NCI-H1694 treated with DMSO at 0.1 percent for 48 hours (cell line): ENCODE measurements at regions not wholly inside any gene's neighbourhood (a gene's known extent, or its start where the extent isn't known, plus 50 kb on each side); places are given as distances from the start of the nearest gene placed in this dataset.

Experiments used
- DNase-seq: peaks from one replicate; lab custom pipeline; 2025; lab: John Stamatoyannopoulos, UW

DNA sequence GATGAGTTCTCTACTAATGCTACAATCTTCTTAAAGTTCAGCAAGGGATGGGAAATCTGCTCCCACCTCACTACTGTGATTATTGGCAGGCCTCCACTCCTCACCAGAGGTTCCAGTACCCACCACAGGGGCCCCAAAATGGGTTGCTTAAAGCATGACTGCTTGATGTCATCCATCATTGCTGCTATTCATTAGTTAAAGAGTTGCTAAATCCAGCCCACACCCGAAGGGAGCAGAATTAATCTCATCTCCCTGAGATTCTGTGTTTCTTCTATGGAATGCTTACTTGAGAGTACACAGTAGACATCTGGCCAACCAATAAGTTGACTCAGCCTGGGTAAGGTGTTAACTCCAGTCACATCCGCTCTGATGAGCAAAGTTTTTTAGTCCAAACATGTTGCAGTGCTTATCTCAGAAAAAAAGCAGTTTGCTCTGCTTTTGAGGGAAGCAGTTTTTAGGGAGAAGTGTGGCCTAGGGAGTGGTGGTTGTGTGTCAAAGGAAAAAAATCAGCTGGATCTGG, 690.2 kb upstream of the POU3F3 start:
- no peak for DNase-seq

DNA sequence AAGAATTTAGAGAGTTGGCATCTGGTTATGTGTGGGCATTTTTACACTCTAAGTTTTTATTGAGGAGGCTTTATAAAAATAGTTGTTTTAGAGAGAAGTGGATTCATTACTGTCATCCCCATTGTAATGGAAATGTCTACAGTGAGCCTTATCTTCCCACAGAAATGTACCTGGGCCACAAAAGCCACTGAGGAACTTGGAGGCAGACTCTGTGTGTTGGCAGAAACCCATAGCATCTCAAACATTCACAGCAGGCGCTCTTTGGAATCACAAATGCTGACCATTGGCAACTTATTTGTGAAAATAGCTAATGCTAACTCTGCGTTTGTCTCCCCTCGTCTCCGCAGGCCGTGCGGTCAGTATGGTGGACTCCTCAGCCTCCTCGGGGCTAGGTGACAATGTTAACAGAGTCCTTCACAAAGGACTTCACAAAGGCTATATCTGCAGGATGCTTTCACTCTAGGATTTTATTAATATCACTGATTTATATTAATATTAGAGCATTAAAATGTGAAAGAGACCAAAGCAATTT, 689.1 kb upstream of the POU3F3 start:
- no peak for DNase-seq

DNA sequence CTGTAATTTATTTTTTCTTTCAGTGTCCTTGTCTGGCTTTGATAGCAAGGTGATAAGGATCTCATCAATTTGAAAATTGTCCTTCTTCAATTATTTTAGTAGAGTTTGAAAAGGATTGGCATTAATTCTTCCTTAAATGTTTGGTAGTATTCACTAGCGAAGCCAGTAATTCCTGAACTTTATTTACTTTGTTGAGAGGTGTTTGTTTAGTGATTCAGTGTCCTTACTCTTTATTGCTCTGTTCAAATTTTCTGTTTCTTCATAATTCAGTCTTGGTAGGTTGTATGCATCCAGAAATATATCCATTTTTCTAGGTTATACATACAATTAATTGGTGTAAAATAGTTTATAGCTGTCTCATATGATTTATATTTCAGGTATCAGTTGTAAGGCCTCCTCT, 676.7 kb upstream of the POU3F3 start:
- DNase-seq: no peak

DNA sequence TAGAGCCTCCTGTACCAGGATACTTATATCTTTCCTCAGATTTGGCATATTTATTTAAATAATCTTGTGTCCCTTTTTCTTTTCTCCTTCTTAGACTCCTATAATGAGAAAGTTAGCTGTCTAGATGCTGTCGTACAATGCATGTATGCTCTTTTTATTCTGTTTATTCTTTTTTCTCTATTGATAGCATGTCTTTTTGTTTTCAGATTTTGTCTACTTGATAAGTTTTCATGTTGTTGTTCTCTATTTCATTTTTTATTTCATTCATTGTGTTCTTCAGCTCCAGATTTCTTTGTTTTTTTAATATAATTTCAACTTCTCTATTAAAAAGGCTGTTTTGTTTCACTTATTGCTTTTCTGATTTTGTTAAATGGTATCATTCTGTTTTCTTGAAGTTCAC, 674.3 kb upstream of the POU3F3 start:
- DNase-seq: no peak

DNA sequence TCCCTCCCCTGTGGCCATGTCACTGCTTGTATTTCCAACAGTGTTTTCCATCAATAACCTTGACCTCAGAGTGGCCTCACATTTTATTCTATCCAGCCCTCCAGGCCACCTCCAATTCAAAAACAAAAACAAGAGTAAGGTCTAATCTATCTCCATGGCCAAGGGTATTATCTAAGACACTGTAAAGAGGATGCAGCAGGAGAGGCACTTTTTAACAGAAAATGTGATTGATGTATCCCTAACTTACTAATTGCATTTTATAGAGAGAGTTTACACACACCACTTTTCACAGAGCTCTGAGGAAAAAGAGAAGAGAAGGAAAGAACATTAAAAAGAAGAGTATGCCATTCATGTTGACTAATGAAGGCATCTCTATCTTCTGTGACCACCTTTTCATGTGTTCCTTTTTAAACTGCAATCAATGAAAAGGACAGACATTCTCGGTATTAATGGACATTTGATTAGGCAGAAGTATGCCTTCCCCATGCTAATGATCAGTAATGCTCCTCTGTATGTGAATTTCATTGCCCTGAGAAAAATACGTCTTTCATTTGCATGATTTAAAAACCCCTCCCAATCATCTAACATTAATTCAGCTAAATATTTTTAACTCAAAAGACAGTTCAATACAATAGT, 653.3 kb upstream of the POU3F3 start:
- DNase-seq: no peak

DNA sequence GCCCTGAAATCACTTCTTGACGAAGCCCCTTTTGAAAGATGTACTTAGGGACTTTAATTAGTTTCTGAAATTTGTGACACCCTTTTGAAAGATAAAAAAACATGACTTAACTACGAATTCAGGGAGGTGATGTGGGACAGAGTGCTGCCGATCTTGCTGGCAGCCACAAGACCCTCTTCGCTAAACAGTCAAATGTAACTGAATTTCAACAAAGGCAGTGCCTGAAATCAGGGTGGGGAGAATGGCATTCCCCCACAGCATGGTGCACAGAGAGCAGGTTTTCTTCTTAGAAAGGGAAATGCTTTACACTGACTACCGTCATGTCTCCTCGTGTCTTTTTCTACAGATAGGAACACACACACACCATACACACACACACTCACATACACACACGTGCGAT, 640.2 kb upstream of the POU3F3 start:
- no peak for DNase-seq

DNA sequence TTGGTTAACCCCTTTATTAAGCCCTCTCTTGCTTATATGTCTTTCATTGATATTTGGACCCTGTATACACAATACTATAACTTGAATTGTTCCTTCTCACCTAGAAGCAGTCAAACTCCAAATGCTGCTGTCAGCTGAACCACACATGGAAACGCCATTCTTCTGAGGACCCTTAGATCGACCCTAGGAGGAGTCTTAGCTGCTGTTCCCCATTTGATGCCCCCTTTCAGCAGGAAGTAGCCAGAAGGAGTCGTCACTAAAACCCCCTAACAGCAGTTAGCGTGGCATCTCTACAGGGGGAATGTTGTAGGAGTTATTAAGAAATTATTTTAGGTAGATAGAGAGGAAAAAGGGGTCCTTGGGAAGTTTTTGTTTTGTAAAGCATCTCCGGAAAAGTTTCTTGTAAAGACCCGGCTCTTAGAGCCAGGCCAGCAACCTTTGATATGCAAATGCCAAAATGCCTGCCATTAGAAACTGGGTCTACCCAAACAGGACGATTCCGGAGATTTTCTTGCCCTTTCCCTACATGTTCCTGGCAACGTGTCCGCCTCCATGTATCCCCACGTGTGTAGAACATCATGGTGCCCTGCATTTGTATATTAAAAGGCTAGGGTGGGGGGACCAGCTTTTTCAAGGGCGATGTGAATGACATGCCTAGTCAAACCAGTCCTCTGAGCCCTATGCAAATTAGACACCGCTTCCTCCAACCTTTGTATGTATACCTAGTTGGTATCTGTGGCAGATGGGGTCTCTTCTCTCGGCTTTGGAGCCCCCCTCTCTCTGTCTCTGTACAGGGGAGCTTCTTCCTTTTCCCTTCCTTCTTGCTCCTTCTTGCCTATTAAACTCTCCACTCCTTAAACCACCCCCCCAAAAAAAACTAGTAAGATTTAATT, 638.4 kb upstream of the POU3F3 start:
- DNase-seq: no peak

DNA sequence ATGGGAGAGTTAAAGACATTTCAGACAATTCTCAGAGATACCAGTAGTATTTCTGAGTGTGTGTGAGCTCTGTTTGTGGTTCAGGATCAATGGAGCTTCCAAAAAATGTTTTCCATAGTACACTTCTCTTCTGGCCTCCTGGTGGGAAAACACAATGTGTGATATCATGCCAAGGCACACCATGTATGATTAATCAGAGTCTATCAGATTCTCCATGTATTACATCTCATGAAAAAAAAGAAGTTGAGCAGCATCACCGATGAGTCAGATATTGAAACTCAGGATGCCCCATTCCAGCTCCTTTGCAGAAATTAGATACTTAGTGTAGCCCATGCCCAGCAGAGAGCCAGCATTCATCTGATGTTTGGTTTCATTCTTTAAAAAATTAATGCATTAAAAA, 620.3 kb upstream of the POU3F3 start:
- no peak for DNase-seq

DNA sequence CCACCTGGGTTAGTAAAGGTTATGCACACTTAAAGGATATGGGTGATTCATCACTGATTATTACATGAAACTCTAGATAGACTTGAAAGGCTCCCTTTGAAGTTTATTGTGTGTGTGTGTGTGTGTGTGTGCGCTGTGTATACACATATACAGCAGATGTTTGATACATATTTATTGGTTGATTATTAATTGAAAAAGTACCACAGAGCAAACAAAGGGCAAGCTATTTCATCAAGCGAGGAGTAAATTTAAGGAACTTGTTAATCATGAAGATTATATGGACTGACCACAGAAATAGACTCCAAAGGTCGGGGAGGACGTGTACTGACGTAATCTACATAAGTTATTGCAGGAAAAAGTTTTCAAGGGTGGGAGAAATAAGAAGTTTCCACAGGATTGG, 617.4 kb upstream of the POU3F3 start:
- no peak for DNase-seq

DNA sequence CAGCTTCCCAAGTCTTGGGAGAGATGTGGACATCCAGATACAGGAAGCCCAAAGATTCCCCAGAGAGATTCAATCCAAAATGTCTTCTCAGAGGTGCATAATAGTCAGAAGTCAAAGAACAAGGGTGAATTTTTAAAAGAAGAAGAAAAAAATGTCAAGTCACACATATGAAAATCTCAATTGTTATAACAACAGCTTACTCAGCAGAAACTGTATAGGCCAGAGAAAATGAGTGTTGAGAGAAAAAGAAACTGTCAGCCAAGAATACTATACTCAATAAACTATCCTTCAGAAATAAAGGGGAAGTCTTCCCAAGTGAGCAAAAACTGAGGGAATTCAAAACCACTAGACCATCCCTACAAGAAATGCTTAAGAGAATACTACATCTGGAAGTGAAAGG, 612.9 kb upstream of the POU3F3 start:
- no peak for DNase-seq

DNA sequence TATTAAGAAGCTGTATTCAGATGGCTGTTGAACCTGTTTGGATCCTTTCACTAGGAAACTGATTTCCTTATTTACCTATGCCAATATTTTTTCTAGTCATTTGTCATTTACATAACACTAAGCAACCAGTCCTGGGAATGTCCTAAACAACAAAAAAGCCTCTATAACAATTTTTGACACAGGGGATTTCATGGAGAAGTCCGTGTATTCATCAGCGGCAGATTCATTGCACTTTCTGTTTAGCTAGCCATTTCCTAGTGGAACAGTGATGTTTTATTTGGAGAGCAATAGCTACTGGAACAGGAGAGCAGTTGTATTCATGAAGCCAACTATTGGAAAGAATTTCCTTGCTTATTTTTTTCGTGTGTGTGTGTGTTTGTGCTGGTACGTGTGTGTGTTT, 604.3 kb upstream of the POU3F3 start:
- DNase-seq: no peak

DNA sequence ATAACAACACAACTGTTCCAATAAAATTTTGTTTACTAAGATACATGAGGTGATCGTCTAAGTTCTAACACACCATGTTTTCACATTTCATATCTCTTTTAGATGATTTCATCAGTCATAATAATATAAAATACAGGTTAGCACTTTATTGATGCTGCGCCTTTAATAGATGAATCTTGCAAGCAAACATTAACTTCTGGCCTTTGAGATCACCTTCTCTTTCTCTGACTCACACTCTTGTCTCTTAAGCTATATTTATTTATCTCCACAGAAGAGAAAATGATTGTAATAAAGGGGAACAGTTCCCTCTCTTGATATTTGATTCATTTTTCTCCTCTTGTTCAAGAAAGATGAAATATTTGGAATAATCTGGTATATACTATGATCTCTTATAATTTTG, 603.3 kb upstream of the POU3F3 start:
- no peak for DNase-seq

DNA sequence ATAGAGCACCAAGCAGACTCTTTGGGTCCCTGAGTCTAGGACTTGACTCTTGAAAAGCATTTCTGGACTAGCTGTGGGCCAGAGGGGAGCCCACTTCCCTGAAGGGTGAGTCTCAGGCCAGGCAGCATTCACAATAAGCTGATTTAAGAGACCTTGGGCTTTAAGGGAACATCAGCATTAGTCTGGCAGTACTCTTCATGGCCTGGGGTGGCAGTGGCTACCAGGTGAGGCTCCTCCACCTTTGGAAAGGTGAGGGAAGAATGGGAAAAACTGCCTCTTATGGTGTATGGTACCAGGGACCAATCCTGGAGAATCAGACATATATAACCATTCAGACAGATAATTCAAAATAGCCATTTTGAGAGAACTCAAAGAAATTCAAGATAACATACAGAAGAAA, 599.9 kb upstream of the POU3F3 start:
- DNase-seq: no peak

DNA sequence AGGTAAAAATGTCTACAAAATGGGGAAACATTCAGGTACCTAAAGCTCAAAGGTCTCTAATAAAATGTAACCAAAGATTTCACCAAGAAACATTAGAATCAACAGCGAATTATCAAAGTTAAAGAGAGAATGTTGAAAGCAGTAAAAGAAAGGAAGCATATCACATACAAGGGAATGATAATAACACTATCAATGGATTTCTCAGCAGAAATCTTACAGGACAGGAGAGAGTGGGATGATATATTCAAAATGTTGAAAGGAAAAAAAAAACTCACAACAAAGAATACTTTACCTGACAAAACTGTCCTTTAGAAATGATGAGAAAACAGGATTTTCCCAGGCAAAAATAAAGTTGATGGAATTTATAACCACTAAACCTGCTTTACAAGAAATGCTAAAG, 591.2 kb upstream of the POU3F3 start:
- DNase-seq: no peak

DNA sequence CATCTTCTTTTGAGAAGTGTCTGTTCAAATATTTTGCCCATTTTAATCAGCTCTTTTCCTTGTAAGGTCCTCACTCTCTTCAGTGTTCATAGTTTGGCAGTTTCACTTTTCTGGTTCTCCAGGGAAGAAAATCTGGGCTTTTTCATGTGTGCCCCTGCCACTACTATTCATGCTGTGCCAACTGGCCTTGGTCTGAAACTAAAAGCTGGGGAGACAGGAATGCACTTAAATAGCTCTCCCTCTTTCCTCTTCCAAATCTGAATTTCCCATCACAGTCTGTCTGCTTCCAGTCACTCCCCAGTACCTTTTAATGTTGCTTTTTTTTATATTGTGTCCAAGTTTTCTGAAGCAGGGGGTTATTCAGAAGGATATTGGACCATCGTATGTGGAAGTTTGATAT, 574.3 kb upstream of the POU3F3 start:
- DNase-seq: no peak

DNA sequence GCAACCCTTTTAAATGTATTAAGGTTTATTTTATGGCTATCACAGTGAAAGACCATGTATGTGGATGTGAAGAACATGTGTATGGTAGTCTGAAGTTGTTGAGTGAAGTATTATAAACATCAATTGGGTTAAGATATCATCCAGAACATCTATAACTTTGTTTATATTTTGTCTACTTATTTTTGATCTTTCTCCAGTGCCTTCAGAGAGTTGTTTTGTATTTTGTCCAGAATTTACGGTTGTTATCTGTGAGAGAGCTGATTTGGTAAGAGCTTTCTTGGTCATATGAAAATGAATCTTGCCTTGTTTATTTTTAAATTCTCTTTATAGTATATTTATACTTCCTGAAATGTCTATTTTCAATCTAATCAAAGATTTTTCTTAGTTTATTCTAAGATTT, 573.7 kb upstream of the POU3F3 start:
- DNase-seq: no peak

DNA sequence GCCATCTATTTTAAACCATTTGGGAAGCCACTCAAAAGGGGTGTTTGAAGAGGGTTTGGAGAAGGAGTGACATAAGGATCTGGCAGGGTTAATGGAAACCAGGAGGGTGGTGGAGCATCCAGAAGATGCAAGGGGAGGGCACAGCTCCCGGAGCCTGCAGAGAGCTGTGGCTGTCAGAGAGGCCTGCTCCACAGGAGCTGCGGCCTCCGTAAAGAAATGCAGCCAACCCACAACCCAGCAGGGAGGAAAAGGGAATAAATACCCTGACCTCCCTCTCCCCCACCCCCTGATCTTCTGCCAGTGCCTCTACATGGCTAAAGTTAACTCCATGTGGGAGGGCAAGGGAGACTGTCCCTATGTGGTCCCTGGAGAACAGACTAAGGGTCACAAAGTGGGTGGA, 567.1 kb upstream of the POU3F3 start:
- DNase-seq: no peak

DNA sequence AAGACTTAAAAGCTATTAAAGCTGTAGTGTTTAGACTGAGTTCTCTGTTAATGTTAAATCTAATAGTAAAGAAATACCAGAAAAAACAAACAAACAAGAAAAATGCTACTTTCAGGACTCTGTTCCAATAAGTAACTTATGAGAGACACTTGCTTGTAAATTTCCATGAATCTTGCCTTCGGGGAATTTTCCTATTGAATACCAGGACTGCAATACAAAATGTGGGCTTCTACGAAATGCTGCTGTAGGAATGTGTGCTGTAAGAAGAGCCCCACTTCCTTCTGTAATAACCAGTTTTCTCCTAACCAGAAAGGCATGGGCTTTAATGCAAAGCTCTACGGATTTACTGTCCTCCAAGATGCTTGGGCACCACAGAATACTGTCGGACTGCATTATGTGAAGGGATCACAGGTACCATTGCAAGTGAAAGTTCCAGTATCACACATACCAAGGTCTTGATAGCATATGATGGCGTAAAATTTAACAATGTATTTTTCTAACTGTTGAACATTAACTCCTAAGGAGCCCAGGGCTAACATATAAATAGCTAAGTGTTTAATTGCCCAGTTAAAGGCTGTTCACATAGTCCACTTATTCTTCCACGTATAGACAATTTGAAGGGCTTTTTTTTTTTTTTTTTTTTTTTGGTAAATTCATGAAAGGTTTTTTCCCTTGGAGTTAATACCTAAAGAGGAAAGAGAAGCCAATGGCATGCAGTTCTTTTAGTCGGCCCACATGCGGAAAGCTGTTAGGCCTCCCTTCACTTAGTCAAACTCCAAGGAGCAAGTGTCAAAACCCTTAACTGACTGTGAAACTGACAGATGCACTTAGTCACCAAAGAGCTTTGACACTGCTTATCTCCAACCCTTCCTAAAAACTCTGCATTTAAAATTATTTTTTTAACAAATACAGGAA, 564.0 kb upstream of the POU3F3 start:
- no peak for DNase-seq

DNA sequence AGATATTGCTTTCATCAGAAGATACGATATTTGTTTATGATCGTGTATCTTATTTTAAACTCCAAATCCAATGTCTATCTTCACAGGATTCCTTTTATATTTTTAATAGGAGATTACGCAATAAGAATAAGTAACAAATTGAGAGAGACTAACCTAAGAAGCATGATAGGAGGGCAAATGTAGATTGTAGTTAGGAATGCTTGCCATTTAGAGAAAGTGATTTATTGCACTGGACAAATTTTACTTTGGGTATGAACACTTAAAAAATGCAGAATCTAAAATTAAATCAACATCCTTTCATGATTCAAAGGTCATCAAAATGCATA, 563.4 kb upstream of the POU3F3 start:
- DNase-seq: no peak

DNA sequence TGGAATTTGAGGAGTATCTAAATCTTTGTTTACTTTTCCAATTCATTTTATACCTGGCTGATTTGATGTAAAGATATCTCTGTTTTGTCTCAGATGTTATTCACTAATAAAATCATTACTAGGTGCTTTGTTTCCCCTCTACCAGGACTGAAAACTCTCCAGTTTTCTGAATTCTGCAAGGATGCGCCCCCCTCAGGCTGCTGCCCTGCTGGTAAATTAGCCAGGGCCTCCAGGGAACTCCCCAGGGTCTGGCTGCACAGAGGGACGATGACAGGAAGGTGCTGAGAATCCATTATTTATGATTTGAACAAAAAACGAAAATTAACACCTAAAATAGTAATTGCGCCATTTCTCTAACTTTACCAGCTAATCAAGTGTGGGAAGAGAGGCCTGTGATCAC, 541.2 kb upstream of the POU3F3 start:
- DNase-seq: no peak

DNA sequence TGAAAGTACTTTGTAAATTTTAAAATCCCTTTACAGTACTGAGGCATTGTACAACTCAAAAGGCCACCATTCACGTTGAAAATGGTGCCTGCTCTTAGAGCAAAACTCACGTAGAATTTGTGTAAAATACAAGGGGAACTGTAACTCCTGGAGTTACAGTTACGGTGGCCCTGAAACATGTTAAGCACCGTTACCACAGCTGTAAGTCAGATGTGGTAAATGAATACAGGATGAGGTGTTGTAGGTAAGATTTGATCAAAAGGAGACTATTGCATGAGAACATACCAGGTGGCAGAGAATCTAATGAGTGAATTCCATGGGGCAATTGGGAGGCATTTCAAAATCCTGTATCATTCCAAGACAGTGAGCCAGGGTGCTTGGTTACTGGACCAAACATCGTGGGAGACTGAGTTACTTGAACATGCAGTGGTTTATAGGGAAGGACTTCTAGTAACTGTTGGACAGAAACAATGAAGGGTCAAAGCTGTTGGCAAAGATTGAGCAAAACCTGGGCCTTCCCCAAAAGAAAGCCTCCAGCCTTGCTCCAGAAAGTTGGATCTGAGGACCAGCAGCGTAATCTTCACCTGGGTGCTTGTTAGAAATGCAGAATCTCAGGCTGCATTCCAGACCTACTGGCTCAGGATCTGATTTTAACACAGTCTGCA, 535.8 kb upstream of the POU3F3 start:
- DNase-seq: no peak
